Astrocyte (in vitro differentiated cells and primary cell): ENCODE measurements at regions not wholly inside any gene's neighbourhood (a gene's known extent, or its start where the extent isn't known, plus 50 kb on each side); places are given as distances from the start of the nearest gene placed in this dataset.
"Not testable (repeated sequence)": the region's sequence is repeated elsewhere in the genome, so short reads cannot be mapped to it uniquely, and the experiment has no call there.

Source experiments
- DNase-seq: peaks from one replicate; pipeline ENCODE4 v3.0.0-alpha.2; 2010; ENCODE audit warnings: low read depth
- FAIRE-seq: peaks from 2 replicates; lab custom pipeline; 2011; peaks lifted over from hg19 to GRCh38; lab: Jason Lieb, UNC
- H2AFZ ChIP-seq: 2 replicates; pipeline ENCODE4 v1.6.0; 2012; ENCODE audit warnings: low read depth, low read length, inconsistent platforms
- H3K27ac ChIP-seq: 2 replicates; pipeline ENCODE4 v1.5.1; 2011; ENCODE audit warnings: low read depth, low read length, inconsistent platforms
- H3K27me3 ChIP-seq: 2 replicates; pipeline ENCODE4 v1.6.0; 2011; ENCODE audit warnings: low read length, inconsistent platforms; ENCODE audit not compliant: insufficient read depth
- H3K36me3 ChIP-seq: 2 replicates; pipeline ENCODE4 v1.5.1; 2011; ENCODE audit warnings: low read length, inconsistent platforms; ENCODE audit not compliant: insufficient read depth
- H3K4me1 ChIP-seq: 2 replicates; pipeline ENCODE4 v1.5.1; 2011; ENCODE audit warnings: low read length, inconsistent platforms; ENCODE audit not compliant: insufficient read depth
- H3K4me2 ChIP-seq: 2 replicates; pipeline ENCODE4 v1.6.0; 2012; ENCODE audit warnings: low read length, inconsistent platforms
- H3K4me3 ChIP-seq: 2 replicates; pipeline ENCODE4 v1.5.1; 2011; ENCODE audit warnings: low read depth, mild to moderate bottlenecking, low read length, inconsistent platforms; ENCODE audit not compliant: insufficient read depth
- H3K79me2 ChIP-seq: 2 replicates; pipeline ENCODE4 v1.6.0; 2012; ENCODE audit warnings: mild to moderate bottlenecking, low read length, inconsistent platforms; ENCODE audit not compliant: insufficient read depth
- H3K9ac ChIP-seq: 2 replicates; pipeline ENCODE4 v1.6.0; 2012; ENCODE audit warnings: mild to moderate bottlenecking, low read length, inconsistent platforms
- H3K9me3 ChIP-seq: 2 replicates; pipeline ENCODE4 v1.5.1; 2012; ENCODE audit warnings: low read depth, mild to moderate bottlenecking, low read length, inconsistent platforms; ENCODE audit not compliant: insufficient read depth
- H4K20me1 ChIP-seq: 2 replicates; pipeline ENCODE4 v1.6.0; 2012; ENCODE audit warnings: low read length, inconsistent platforms; ENCODE audit not compliant: insufficient read depth
- H3K27ac Mint-ChIP-seq: one replicate; pipeline ENCODE4 v1.8.0; 2021; ENCODE audit warnings: mild to moderate bottlenecking, mixed read lengths; ENCODE audit not compliant: unreplicated experiment
- H3K27me3 Mint-ChIP-seq: one replicate; pipeline ENCODE4 v1.8.0; 2021; ENCODE audit warnings: low read depth, mixed read lengths; ENCODE audit not compliant: unreplicated experiment
- H3K36me3 Mint-ChIP-seq: one replicate; pipeline ENCODE4 v1.8.0; 2021; ENCODE audit warnings: low read depth, mixed read lengths; ENCODE audit not compliant: unreplicated experiment
- H3K4me1 Mint-ChIP-seq: one replicate; pipeline ENCODE4 v1.8.0; 2021; ENCODE audit warnings: low read depth, mixed read lengths; ENCODE audit not compliant: unreplicated experiment
- H3K4me3 Mint-ChIP-seq: one replicate; pipeline ENCODE4 v1.8.0; 2021; ENCODE audit warnings: mild to moderate bottlenecking, moderate library complexity, mixed read lengths; ENCODE audit not compliant: unreplicated experiment
- H3K9me3 Mint-ChIP-seq: one replicate; pipeline ENCODE4 v1.8.0; 2021; ENCODE audit warnings: mild to moderate bottlenecking, mixed read lengths; ENCODE audit not compliant: unreplicated experiment
- CTCF ChIP-seq: IDR thresholded peaks from 2 replicates; pipeline ENCODE4 v1.5.1; 2011; ENCODE audit warnings: low read depth, mild to moderate bottlenecking, inconsistent platforms, low read length, moderate library complexity; ENCODE audit not compliant: insufficient read depth
- EZH2 ChIP-seq: IDR thresholded peaks from 2 replicates; pipeline ENCODE4 v1.6.1; 2012; ENCODE audit warnings: mild to moderate bottlenecking, low read length, inconsistent platforms; ENCODE audit not compliant: insufficient read depth

GRCh38 chr12:131309700-131310099 is 356.0 kb downstream of the ADGRD1 start:
- Histone ChIP-seq H3K9me3 (no peaks in the 10 kb centered on the region), H3K79me2 (no peaks in the 10 kb centered on the region), H3K4me3 (no peak overlapping the region), H3K9ac (no peak overlapping the region), H3K4me2 (no peak overlapping the region), H2AFZ (no peak overlapping the region), H3K27me3 (no peaks in the 10 kb centered on the region), H4K20me1 (no peaks in the 10 kb centered on the region), H3K4me1 (no peaks in the 10 kb centered on the region), H3K36me3 (no peaks in the 10 kb centered on the region), H3K27ac (no peak overlapping the region)
- DNase-seq (no peak), FAIRE-seq (no peak)
- Mint-ChIP-seq H3K27me3 (peaks cover 23% of the 10 kb centered on the region), H3K9me3 (peaks cover under 1% of the 10 kb centered on the region), H3K27ac (no peak overlapping the region), H3K4me1 (no peaks in the 10 kb centered on the region), H3K36me3 (no peaks in the 10 kb centered on the region), H3K4me3 (no peak overlapping the region)
- no peak for TF ChIP-seq EZH2
- no peak for TF ChIP-seq CTCF

GRCh38 chr12:131310227-131310969 is 356.7 kb downstream of the ADGRD1 start:
- H2AFZ ChIP-seq, H3K9me3 ChIP-seq, FAIRE-seq, H3K36me3 Mint-ChIP-seq, H3K4me2 ChIP-seq, H3K9me3 Mint-ChIP-seq, DNase-seq, H4K20me1 ChIP-seq, H3K27me3 ChIP-seq, H3K27ac ChIP-seq, H3K36me3 ChIP-seq, H3K27ac Mint-ChIP-seq, H3K9ac ChIP-seq, H3K79me2 ChIP-seq, H3K4me3 ChIP-seq, H3K4me1 Mint-ChIP-seq, H3K4me1 ChIP-seq, H3K4me3 Mint-ChIP-seq: not testable (repeated sequence)
- H3K27me3 Mint-ChIP-seq = peaks cover 23% of the 10 kb centered on the region

GRCh38 chr12:131311279-131311722 is 357.6 kb downstream of the ADGRD1 start:
- H3K79me2 ChIP-seq, DNase-seq, H3K9me3 Mint-ChIP-seq, H3K36me3 ChIP-seq, H3K4me1 ChIP-seq, H2AFZ ChIP-seq, H3K36me3 Mint-ChIP-seq, H3K4me2 ChIP-seq, FAIRE-seq, H3K27me3 ChIP-seq, H4K20me1 ChIP-seq, H3K4me3 ChIP-seq, H3K4me3 Mint-ChIP-seq, H3K27ac Mint-ChIP-seq, H3K27ac ChIP-seq, H3K9me3 ChIP-seq, H3K4me1 Mint-ChIP-seq, H3K9ac ChIP-seq: not testable (repeated sequence)
- peaks cover 23% of the 10 kb centered on the region for H3K27me3 Mint-ChIP-seq
